Gastrocnemius medialis (tissue), 4 donors: ENCODE measurements at regions not wholly inside any gene's neighbourhood (a gene's known extent, or its start where the extent isn't known, plus 50 kb on each side); places are given as distances from the start of the nearest gene placed in this dataset.
"Not testable (repeated sequence)": the region's sequence is repeated elsewhere in the genome, so short reads cannot be mapped to it uniquely, and the experiment has no call there.

ENCODE experiments used
- POLR2A ChIP-seq, 2 donors: fragments of 450-650 bp; IDR thresholded peaks; one replicate each; pipeline ENCODE4 v1.6.1; 2017; ENCODE audit warnings: antibody characterized with exemption in 2 of 2, mild to moderate bottlenecking in 2 of 2, moderate library complexity in 2 of 2
- TF ChIP-seq, protein P1 (sequence below), 5 experiments: fragments of 450-650 bp in 3 of 5; fragments of 200-600 bp in 2 of 5; sonication (generic) in 2 of 5; IDR thresholded peaks in 4 of 5; conservative IDR thresholded peaks in 1 of 5; 1 replicate in 4 of 5; 2 replicates in 1 of 5; pipeline ENCODE4 v1.5.1; 2016 to 2019; ENCODE audit warnings: antibody characterized with exemption in 5 of 5, mild to moderate bottlenecking in 3 of 5, moderate library complexity in 3 of 5

DNA sequence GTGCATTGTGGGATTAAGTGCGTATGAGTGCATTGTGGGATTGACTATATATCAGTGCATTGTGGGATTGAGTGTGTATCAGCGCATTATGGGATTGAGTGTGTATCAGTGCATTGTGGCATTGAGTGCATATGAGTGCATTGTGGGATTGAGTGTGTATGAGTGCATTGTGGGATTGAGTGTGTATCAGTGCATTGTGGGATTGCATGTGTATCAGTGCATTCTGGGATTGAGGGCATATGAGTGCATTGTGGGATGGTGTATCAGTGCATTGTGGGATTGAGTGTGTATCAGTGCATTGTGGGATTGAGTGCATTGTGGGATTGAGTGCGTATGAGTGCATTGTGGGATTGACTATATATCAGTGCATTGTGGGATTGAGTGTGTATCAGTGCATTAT, 106.4 kb downstream of the SHOX start:
- TF ChIP-seq, protein P1, sequence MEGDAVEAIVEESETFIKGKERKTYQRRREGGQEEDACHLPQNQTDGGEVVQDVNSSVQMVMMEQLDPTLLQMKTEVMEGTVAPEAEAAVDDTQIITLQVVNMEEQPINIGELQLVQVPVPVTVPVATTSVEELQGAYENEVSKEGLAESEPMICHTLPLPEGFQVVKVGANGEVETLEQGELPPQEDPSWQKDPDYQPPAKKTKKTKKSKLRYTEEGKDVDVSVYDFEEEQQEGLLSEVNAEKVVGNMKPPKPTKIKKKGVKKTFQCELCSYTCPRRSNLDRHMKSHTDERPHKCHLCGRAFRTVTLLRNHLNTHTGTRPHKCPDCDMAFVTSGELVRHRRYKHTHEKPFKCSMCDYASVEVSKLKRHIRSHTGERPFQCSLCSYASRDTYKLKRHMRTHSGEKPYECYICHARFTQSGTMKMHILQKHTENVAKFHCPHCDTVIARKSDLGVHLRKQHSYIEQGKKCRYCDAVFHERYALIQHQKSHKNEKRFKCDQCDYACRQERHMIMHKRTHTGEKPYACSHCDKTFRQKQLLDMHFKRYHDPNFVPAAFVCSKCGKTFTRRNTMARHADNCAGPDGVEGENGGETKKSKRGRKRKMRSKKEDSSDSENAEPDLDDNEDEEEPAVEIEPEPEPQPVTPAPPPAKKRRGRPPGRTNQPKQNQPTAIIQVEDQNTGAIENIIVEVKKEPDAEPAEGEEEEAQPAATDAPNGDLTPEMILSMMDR (IDR thresholded peaks at IDR 0.05 in 4 of 5, conservative IDR thresholded peaks at IDR 0.05 in 1 of 5), result not testable (repeated sequence)
- not testable (repeated sequence) for TF ChIP-seq POLR2A (IDR thresholded peaks at IDR 0.05)
